Endothelial cell of umbilical vein (primary cell): ENCODE measurements at regions not wholly inside any gene's neighbourhood (a gene's known extent, or its start where the extent isn't known, plus 50 kb on each side); places are given as distances from the start of the nearest gene placed in this dataset.

Experiments
- BruUV-seq: library from RNA; stranded (reverse); fragments of 400-500 nt; replicated peaks from 2 replicates; lab custom pipeline; 2021; lab: Mats Ljungman, UMichigan
- CTCF ChIA-PET: fragments of 300-600, 350-600 bp; sonication (Branson Sonifier 250); formaldehyde crosslinking; loops from one replicate; lab custom pipeline; 2021; ENCODE audit warnings: antibody characterized with exemption, inconsistent platforms; lab: Charles Lee
- POLR2A ChIA-PET: fragments of 300-600, 350-600 bp; sonication (Branson Sonifier 250); formaldehyde crosslinking; loops from one replicate; lab custom pipeline; 2021; ENCODE audit warnings: antibody characterized with exemption, inconsistent platforms; lab: Charles Lee
- DNase-seq: peaks from one replicate; pipeline ENCODE4 v3.0.0-alpha.2; 2011; ENCODE audit warnings: low read depth, low spot score
- FAIRE-seq: peaks from 2 replicates; lab custom pipeline; 2011; peaks lifted over from hg19 to GRCh38; lab: Jason Lieb, UNC
- H2AFZ ChIP-seq: 2 replicates; pipeline ENCODE4 v1.6.0; 2012; ENCODE audit warnings: low read depth, low read length, control low read depth, inconsistent platforms
- H3K27ac ChIP-seq: 2 replicates; pipeline ENCODE4 v1.5.1; 2011; ENCODE audit warnings: low read depth, mild to moderate bottlenecking, control low read depth, low read length, moderate library complexity; ENCODE audit not compliant: insufficient read depth
- H3K27me3 ChIP-seq, 2 experiments: 2 replicates each; pipeline versions ENCODE4 v1.6.0 to v1.6.1; 2011; ENCODE audit warnings: low read length in 2 of 2, mixed read lengths in 1 of 2; ENCODE audit not compliant: control insufficient read depth in 2 of 2, insufficient read depth in 2 of 2
- H3K36me3 ChIP-seq, 2 experiments: 2 replicates in 1 of 2; 3 replicates in 1 of 2; pipeline ENCODE4 v1.5.1; 2011; ENCODE audit warnings: low read length in 2 of 2, mild to moderate bottlenecking in 1 of 2, moderate library complexity in 1 of 2; ENCODE audit not compliant: control insufficient read depth in 2 of 2, insufficient read depth in 2 of 2; ENCODE audit errors: extremely low read depth in 1 of 2
- H3K4me1 ChIP-seq: 3 replicates; pipeline ENCODE4 v1.5.1; 2011; ENCODE audit warnings: mild to moderate bottlenecking, low read length; ENCODE audit not compliant: control insufficient read depth, insufficient read depth; ENCODE audit errors: extremely low read depth
- H3K4me2 ChIP-seq: 2 replicates; pipeline ENCODE4 v1.6.1; 2011; ENCODE audit warnings: low read length, control low read depth, mixed read lengths; ENCODE audit not compliant: insufficient read depth
- H3K4me3 ChIP-seq, 3 experiments: fragments of 200-600 bp in 1 of 3; sonication (generic), shearing (Covaris generic) in 1 of 3; replicated peaks in 1 of 3; 2 replicates each; pipeline ENCODE4 v1.5.1; 2011 to 2016; ENCODE audit warnings: control low read depth in 3 of 3, low read length in 3 of 3, mild to moderate bottlenecking in 2 of 3, inconsistent platforms in 1 of 3, low read depth in 1 of 3, moderate library complexity in 1 of 3; ENCODE audit not compliant: insufficient read depth in 1 of 3
- H3K79me2 ChIP-seq: 2 replicates; pipeline ENCODE4 v1.6.0; 2012; ENCODE audit warnings: low read length, inconsistent platforms; ENCODE audit not compliant: control insufficient read depth, insufficient read depth
- H3K9ac ChIP-seq: replicated peaks from 2 replicates; pipeline ENCODE3; 2011; ENCODE audit warnings: low read length, control low read depth; ENCODE audit not compliant: insufficient read depth; ENCODE audit errors: extremely low read depth
- H3K9me1 ChIP-seq: replicated peaks from 3 replicates; pipeline ENCODE4 v1.6.0; 2011; ENCODE audit warnings: mild to moderate bottlenecking, low read length; ENCODE audit not compliant: control insufficient read depth, insufficient read depth; ENCODE audit errors: extremely low read depth
- H3K9me3 ChIP-seq: replicated peaks from 2 replicates; pipeline ENCODE4 v1.5.1; 2012; ENCODE audit warnings: low read length, inconsistent platforms; ENCODE audit not compliant: control insufficient read depth, insufficient read depth
- H4K20me1 ChIP-seq: replicated peaks from 2 replicates; pipeline ENCODE3; 2011; ENCODE audit warnings: mild to moderate bottlenecking, low read length; ENCODE audit not compliant: control insufficient read depth, insufficient read depth; ENCODE audit errors: extremely low read depth
- EZH2 ChIP-seq: IDR thresholded peaks from 2 replicates; pipeline ENCODE4 v1.6.1; 2012; ENCODE audit warnings: borderline replicate concordance, low read depth, mild to moderate bottlenecking, moderate library complexity, low read length, inconsistent platforms; ENCODE audit not compliant: severe bottlenecking
- FOS ChIP-seq: IDR thresholded peaks from 2 replicates; pipeline ENCODE4 v1.6.1; 2011; ENCODE audit warnings: mild to moderate bottlenecking, low read length, moderate library complexity, borderline replicate concordance; ENCODE audit not compliant: insufficient read depth
- GATA2 ChIP-seq: IDR thresholded peaks from 2 replicates; pipeline ENCODE4 v1.7.0; 2011; ENCODE audit warnings: low read depth, mild to moderate bottlenecking, moderate library complexity, mixed read lengths, low read length; ENCODE audit not compliant: insufficient read length, insufficient read depth
- JUN ChIP-seq: IDR thresholded peaks from 2 replicates; pipeline ENCODE4 v1.6.1; 2011; ENCODE audit warnings: borderline replicate concordance, low read depth; ENCODE audit not compliant: insufficient read length, insufficient read depth
- MAX ChIP-seq: IDR thresholded peaks from 2 replicates; pipeline ENCODE4 v1.6.1; 2011; ENCODE audit not compliant: insufficient read depth, insufficient read length
- MYC ChIP-seq: IDR thresholded peaks from one replicate; pipeline ENCODE4 v1.6.1; 2011; ENCODE audit warnings: mild to moderate bottlenecking, low read depth, low read length
- POLR2A ChIP-seq: IDR thresholded peaks from 2 replicates; pipeline ENCODE4 v1.6.1; 2012; ENCODE audit warnings: low read depth, mild to moderate bottlenecking, control low read depth, low read length
- POLR2AphosphoS5 ChIP-seq: IDR thresholded peaks from 2 replicates; pipeline ENCODE4 v1.6.1; 2012; ENCODE audit warnings: low read depth, mild to moderate bottlenecking, control low read depth, low read length, moderate library complexity; ENCODE audit not compliant: insufficient read depth
- dilution Hi-C: fragments of 300-500 bp; cut with MboI; formaldehyde crosslinking; loops from one replicate; pipeline ENCODE4 v1.15.0; 2019; ENCODE audit warnings: low sequenced_read_pairs; ENCODE audit not compliant: extremely low pct_ligation_motif_present
- intact Hi-C: fragments of 100-400 bp; cut with micrococcal nuclease; formaldehyde crosslinking; loops from one replicate; pipeline ENCODE4 v1.10.0; 2022
- TF ChIP-seq, protein P1 (sequence below), 2 donors: IDR thresholded peaks; 1 replicate in 1 of 2; 2 replicates in 1 of 2; pipeline ENCODE4 v1.5.1; 2011; ENCODE audit warnings: low read length in 2 of 2, mild to moderate bottlenecking in 2 of 2, moderate library complexity in 2 of 2, control low read depth in 1 of 2, inconsistent platforms in 1 of 2, low read depth in 1 of 2; ENCODE audit not compliant: insufficient read depth in 1 of 2; ENCODE audit errors: extremely low read depth in 1 of 2

DNA sequence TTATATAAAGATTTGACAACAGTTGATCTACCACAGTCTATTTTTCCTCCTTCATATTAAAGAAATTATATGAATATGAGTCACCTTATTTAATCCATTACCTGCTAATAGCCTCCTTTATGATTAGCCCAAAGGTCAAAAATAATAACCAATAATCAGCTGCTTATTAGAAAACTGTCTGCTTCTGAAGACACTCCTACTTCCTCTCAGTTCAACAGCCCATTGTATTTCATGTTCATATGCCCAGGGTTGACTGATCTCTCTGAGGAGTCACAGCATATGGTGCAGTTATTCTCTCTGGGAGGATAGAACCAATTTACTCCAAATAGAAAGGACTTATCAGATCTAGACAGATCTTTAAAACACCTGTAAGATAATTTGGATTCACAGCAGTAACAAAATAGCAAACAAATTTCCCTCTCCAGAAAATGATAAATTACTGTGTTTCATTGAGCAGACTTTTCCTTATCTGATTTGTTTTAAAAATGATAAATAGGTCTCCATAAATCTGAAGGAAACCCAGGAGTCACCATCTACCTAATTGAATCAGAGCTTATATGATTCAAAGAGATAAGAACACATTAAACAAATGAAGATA lies 180.4 kb upstream of the ITGA1 start:
- H3K4me2 ChIP-seq, result no peak overlapping the region
- ChIA-PET CTCF (no interaction called here), POLR2A (no interaction called here)
- FAIRE-seq (no peak), DNase-seq (no peak)
- H3K4me3 ChIP-seq, result no peak overlapping the region
- H3K79me2 ChIP-seq, result no peaks in the 10 kb centered on the region
- dilution Hi-C loops (no loop called here), intact Hi-C loops (no loop called here)
- H3K9me3 ChIP-seq, result no peaks in the 10 kb centered on the region
- no peaks in the 10 kb centered on the region for H3K36me3 ChIP-seq
- no peak overlapping the region for H3K27ac ChIP-seq
- H3K27me3 ChIP-seq, result no peaks in the 10 kb centered on the region
- BruUV-seq, result no TSS peak
- H3K9ac ChIP-seq, result no peak overlapping the region
- H4K20me1 ChIP-seq, result no peaks in the 10 kb centered on the region
- H3K4me1 ChIP-seq, result no peaks in the 10 kb centered on the region
- TF ChIP-seq JUN, result no peak
- no peak for TF ChIP-seq EZH2
- no peak for TF ChIP-seq FOS
- TF ChIP-seq POLR2AphosphoS5, result no peak
- TF ChIP-seq, protein P1, sequence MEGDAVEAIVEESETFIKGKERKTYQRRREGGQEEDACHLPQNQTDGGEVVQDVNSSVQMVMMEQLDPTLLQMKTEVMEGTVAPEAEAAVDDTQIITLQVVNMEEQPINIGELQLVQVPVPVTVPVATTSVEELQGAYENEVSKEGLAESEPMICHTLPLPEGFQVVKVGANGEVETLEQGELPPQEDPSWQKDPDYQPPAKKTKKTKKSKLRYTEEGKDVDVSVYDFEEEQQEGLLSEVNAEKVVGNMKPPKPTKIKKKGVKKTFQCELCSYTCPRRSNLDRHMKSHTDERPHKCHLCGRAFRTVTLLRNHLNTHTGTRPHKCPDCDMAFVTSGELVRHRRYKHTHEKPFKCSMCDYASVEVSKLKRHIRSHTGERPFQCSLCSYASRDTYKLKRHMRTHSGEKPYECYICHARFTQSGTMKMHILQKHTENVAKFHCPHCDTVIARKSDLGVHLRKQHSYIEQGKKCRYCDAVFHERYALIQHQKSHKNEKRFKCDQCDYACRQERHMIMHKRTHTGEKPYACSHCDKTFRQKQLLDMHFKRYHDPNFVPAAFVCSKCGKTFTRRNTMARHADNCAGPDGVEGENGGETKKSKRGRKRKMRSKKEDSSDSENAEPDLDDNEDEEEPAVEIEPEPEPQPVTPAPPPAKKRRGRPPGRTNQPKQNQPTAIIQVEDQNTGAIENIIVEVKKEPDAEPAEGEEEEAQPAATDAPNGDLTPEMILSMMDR (IDR thresholded peaks at IDR 0.05; ENCODE audit: extremely low read depth in 1 of 2, insufficient read depth in 1 of 2, low read depth in 1 of 2, low read length in 2 of 2), result no peak
- no peak for TF ChIP-seq POLR2A
- no peak for TF ChIP-seq MYC
- no peak for TF ChIP-seq MAX
- no peak for TF ChIP-seq GATA2
- H3K9me1 ChIP-seq, result no peaks in the 10 kb centered on the region
- no peak overlapping the region for H2AFZ ChIP-seq
